T-helper 1 cell (primary cell): ENCODE measurements at regions not wholly inside any gene's neighbourhood (a gene's known extent, or its start where the extent isn't known, plus 50 kb on each side); places are given as distances from the start of the nearest gene placed in this dataset.
"Not testable (repeated sequence)": the region's sequence is repeated elsewhere in the genome, so short reads cannot be mapped to it uniquely, and the experiment has no call there.

Experiments used
- DNase-seq, 5 donors: peaks; one replicate each; pipeline ENCODE4 v3.0.0-alpha.2; 2012 to 2020

DNA sequence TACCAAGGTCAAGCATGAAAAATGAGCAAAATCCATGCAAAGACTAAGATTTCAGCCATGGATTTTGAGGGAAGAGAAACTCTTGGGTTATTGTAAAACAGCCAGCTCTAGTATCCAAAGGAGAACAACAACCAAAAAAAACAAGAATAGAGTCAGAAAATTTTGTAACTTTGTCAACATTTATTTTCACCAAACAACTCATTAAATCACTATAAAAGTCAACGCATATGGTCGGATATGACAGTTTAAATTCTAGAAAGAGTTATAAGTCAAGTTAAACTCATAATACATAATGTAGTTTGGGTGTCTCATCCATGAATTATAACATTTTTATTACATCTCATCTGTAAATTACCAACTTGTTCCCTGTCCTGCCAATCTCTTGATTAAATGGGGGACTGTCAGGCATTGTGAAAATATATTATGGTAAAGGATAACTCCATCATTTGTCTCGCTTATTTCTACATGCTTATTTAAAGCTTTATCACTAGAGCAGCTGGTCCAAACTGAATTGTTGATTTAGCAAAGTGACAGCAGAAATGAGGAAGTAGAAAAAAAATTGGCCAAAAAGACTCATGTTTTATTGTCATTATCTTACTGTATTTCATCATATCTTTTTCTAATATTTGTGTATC lies 224.8 kb upstream of the NOCT start:
- no peak for DNase-seq

DNA sequence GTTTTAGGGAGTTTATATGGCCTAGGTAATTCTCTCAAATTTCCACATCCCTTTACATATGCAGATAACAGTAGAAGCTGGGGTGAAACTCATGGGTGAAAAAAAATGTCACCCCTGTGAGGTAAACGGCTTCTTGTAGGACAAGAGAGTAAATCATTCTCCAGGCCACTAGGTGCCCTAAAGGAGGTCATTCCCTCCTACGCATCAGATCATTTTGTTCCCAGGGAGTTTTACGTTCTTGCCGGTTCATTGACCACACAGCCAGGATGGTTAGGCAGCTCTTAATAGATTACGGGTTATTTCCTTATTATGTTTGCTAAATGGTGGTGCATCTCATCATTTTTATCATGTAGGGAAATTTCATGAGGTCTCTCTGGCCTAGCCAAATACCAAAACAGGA lies 225.8 kb upstream of the NOCT start:
- DNase-seq: no peak

DNA sequence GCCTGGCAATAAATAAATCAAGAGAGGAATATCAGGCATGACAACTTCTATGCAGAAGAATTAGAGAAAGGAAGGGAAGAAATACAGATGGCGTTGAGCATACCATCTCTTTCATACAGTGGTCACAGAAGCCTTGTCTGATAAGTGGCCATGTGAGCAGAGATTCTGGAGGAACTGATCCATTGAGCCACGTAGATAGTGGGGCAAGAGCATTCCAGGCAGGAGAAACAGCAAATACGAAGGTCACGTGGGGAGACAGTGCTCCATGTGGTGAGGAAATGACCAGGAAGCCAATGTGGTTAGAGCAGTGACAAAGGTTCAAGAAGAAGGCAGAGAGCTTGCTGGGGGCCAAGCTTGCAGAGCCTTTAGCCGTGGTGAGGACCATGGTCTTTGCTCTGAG lies 226.7 kb upstream of the NOCT start:
- DNase-seq: no peak

- DNase-seq: no peak
Measured at GRCh38 chr4:138788267-138788790, 227.3 kb upstream of the NOCT start.

- DNase-seq: not testable (repeated sequence)
Measured at GRCh38 chr4:138779761-138780160, 235.8 kb upstream of the NOCT start.

DNA sequence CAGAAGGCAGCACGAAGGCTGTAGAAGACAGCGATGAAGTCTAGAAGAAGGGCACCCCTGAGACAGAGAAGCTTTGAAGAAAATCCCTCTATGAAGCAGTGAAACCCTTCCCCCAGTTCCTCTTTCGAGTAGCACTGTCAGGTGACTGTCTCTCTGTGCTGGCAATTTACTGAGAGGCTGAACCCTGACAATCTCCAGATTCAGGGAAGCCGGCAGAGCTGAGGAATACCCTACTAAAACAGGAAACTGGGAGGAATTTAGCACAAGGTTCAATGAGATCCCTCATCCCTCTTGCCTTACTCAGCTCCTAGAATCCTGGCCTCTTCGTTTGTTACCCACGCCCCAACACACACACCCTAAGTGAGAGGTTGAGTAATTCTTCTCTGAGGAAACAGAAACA lies 239.7 kb upstream of the NOCT start:
- DNase-seq: no peak

DNA sequence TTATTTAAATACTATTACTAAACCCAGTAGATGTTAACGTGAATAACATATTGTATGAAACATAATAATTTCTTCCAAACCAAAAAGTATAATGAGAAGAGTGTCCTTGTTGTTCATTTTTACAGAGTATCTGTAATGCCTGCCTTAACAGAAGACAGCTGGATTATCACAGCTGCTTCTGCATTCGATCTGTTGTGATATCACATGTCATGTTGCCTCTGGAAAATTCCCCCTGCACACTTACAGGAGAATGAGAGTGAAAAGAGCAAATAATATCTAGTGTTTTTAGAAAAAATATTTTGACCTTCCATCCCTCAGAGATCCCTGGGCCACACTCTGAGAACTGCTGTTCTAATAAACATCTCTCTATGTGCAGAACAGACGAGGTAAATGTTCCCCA lies 240.1 kb upstream of the NOCT start:
- DNase-seq: no peak

DNA sequence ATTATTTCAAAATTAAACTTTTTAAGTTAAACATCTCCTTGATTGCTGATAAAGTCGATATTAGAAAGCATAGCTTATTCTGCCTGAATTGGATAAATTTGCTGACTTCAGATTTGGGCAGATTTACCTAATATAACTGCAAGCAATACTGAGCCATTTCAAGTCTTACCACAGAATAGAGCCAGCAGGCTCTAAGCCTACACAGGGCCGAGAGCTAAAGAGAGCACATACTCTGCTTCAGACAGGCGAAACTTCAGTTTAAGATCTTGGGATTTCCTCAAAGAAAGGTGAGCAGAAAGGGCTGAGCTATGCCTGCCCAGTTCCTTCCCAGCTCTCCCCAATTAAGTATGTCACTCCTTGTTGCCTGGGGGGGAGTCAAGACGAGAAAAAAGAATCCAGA lies 240.6 kb upstream of the NOCT start:
- DNase-seq: no peak

DNA sequence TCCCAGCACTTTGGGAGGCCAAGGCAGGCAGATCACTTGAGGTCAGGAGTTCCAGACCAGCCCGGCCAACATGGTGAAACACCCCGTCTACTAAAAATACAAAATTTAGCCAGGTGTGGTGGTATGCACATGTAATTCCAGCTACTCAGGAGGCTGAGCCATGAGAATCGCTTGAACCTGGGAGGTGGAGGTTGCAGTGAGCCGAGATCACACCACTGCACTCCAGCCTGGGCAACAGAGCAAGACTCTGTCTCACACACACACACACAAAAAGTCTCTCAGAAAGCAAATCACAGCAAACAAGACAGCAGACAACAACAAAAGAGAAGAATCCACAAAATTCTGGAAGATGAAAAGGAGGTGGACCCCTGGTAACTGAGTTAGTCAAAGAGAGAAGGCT lies 241.5 kb upstream of the NOCT start:
- not testable (repeated sequence) for DNase-seq

DNA sequence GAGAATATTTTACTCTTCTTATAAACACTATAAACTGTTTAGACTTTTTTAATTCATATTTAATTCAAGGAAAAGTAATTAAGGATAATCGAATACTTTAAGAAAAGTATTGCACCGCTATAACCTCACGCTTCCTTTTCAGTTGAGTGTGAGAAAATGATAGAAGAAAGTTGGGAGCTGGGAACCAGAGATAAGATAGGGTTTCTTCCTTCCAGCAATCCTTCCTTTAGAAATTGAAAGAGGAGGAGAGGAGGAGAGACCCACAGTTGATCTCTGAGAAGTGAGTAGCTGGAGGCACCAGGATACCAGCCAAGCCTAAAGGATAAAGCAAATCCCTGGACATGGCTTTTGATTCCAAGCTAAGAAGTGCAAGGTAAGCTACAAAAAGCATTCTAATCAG lies 242.3 kb upstream of the NOCT start:
- no peak for DNase-seq

DNA sequence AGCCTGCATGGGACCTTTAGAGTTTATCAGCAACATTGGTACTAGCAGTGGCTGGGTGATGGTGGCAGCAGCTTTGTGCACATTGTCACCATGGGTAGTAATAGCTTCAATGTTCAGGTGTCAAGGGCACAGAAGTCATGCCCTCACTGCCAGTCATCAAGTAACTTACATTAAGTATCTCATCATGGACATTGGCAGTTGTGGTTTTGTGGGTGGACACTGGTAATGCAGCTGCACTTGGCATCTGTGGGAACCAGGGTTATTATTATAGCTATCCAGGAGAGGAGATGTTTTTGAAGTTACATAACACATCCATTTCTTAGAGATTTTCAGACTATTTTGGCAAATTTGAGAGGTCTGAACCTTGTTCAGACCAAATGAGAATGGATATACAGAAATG lies 243.2 kb upstream of the NOCT start:
- DNase-seq: no peak

- no peak for DNase-seq
Measured at GRCh38 chr4:138770818-138771217, 244.8 kb upstream of the NOCT start.

- DNase-seq: no peak
Measured at GRCh38 chr4:138766332-138766731, 249.2 kb upstream of the NOCT start.

GRCh38 chr4:138765442-138765841 lies 250.1 kb upstream of the NOCT start:
- no peak for DNase-seq

GRCh38 chr4:138761638-138762220 lies 253.9 kb upstream of the NOCT start:
- no peak for DNase-seq

DNA sequence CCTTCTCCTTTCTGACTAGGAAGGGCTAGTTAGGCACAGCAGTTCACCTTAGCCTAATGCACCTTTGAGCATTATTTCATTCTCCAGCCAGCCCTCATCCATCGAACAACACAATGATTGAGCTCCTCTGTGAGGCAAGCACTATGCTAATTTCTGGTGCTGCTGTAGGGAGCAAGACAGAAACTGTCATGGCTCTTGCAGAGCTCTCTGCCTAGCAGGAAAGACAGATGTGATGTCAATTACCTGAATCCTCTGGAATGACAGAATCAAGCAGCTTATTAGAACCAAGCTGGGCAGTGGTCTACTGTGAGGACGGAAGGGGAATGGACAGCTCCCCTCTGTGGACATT lies 256.1 kb upstream of the NOCT start:
- no peak for DNase-seq

DNA sequence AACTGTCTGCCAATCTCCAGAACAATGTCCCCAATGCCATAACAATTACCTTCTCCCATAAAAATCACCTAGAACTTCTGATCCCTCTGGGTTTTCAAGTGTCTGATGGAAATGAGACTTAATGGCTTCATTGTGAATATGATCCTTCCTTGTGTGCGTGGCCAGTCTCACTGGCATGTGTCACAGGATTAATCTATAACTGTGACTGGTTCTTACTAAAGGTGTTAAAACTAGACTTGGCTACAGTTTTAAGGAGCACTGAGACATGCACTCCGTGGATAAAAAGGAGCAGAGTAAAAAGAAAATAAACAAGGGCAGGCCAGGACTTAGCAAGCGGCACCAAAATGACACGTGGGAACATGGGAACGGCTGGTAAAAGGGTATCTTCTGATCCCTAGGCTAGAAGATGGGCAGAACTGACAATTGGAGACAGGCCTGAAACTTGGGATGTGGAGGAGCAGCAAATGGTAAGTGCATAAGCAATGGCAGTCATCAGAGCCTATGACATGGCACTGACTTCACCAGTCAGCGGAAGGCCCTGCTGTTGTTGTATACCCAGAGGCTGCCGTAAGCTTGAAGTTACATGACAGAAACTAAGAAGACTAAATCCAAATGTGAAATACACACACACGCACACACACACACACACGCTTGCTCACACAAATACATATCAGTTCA lies 256.6 kb upstream of the NOCT start:
- no peak for DNase-seq

DNA sequence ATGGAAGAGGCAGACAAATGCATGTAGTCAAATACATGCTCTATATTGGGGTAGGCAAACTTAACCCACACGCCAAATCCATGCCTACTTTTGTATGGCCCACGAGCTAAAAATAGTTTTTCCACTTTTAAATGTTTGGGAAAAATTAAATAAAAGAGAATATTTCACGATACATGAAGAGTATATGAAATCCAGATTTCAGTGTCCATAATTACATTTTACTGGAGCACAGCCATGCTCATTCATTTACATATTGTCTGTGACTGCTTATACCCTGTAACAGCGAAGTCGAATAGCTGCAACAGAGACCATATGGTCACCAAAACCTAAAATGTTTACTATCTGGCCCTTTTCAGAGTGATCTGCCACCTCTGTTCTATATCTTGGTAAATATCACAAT lies 257.4 kb upstream of the NOCT start:
- DNase-seq: no peak

DNA sequence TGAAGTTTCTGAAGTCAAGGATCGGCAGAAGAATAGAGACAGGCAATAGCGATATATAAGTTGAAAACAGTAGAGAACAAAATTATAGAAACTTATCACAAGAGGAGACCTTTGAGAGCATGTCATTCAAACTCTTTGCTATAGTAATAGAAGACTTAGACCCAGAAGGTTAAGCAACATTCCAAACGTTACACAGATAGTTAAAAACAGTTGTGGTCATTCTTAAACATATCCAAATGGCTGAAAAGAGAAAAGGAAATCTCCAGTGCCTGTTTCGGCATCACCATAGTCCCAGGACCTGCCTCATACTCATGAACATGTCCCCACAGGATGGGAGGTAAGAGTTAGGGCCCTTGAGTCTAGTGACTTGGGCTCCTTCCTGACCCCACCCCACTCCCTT lies 258.1 kb upstream of the NOCT start:
- no peak for DNase-seq

DNA sequence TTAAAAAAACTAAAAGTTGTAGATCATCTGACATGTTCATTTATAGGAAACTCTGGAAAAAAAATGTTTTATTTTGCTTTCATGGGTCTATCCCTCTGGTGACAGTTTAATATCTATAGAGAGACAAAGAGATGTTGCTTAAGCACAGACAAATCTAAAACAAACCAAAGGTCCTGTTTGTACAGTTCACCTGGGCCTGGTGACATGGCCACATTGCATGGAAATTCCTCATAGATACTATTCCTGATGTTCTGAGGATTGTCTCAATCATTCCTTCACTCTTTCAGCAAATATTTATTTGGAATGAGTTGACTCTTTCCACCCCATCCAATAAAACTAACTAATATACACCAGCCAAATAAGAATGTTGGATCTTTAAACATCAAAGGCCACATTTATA lies 259.1 kb upstream of the NOCT start:
- no peak for DNase-seq

- no peak for DNase-seq
Measured at GRCh38 chr4:138751309-138751708, 264.3 kb upstream of the NOCT start.

DNA sequence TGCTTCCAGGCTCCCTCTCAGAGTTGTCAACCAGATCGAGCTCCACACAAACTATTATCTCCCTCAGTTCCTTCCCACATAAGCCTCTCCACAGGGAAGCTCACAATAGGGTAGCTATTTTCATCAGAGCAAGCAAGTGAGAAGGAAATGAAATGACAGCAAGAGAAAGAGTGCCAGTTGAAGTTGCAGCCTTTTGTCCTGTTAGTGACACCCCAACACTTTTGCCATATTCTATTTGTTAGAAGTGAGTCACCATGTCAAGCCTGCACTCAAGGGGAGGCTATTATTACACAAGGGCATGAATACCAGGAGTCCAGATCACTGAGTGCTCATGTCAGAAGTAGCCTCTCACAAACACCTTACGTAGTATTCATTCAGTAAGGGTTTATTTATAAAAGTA lies 266.3 kb upstream of the NOCT start:
- no peak for DNase-seq

DNA sequence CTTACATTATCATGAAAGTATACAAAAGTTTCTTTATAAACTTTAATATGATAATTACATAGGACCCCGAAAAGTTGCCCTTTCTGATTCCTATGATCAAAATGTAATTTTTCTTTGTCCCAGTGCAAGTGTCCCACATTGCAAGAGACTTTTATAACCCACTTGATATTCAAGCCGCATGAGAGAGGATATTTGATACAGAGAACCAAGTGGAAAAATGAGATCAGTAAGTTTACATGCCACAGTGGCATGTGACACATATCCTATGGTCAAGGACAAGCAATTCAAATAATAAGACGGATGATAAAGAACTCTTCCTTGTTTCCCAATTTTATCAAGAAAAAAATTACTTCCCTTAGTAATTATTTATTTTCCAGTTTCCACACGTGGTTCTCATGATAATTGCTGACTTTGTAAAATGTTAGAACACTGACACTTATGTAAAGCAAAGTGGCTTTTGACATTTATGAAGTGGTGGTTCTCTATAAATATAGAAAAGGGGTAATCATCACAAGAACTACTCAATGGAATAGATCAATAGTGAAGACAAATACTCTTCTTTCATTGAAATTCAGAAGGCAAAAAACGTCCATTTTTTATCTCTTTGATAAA lies 273.7 kb upstream of the NOCT start:
- no peak for DNase-seq
